OCI-LY3 (cell line): ENCODE measurements at regions not wholly inside any gene's neighbourhood (a gene's known extent, or its start where the extent isn't known, plus 50 kb on each side); places are given as distances from the start of the nearest gene placed in this dataset.

ENCODE experiments used
- CTCF ChIP-seq: fragments of 200-600, 300-600 bp; sonication (generic); IDR thresholded peaks from 2 replicates; pipeline ENCODE4 v1.5.1; 2014; ENCODE audit warnings: antibody characterized with exemption, low read length, low read depth
- EZH2phosphoT487 ChIP-seq: fragments of 200-600 bp; shearing (Covaris generic); IDR thresholded peaks from 2 replicates; pipeline ENCODE4 v1.6.1; 2018; ENCODE audit warnings: antibody characterized with exemption, mixed run types, low read depth

GRCh38 chr2:19843992-19844515 lies 57.7 kb downstream of the TTC32 start:
- no peak for TF ChIP-seq CTCF
- TF ChIP-seq EZH2phosphoT487: no peak
